GM19025 (cell line): ENCODE measurements at regions not wholly inside any gene's neighbourhood (a gene's known extent, or its start where the extent isn't known, plus 50 kb on each side); places are given as distances from the start of the nearest gene placed in this dataset.

Experiments
- ATAC-seq: cut with Tn5 transposase; IDR thresholded peaks from one replicate; pipeline ENCODE4 v1.9.1; 2021; ENCODE audit warnings: mild to moderate bottlenecking, low read depth, moderate library complexity; ENCODE audit not compliant: unreplicated experiment

GRCh38 chr3:44070841-44071546 lies 170.7 kb upstream of the TOPAZ1 start:
- no peak for ATAC-seq

GRCh38 chr3:44072601-44073540 lies 168.8 kb upstream of the TOPAZ1 start:
- ATAC-seq, result no peak

DNA sequence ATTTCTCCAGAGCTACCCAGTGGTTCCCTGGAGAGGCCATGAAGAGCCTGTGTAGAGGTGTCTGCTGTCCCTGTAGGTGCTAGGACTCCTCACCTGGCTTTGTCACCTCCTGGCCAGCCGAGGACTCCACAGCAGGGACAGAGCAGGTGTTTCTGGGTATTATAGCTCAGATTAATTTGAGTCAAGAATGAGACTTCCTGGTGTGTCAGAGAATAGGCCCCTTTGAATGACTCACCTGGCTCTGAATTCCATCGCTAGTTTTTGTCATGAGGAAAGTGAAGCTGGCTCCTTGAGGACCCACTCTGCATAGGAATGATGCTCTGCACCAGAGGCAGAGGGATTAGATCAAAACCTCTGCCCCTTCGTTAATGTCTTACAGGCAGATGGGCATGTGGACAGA lies 167.5 kb upstream of the TOPAZ1 start:
- no peak for ATAC-seq

- ATAC-seq, result no peak
These were observed 165.4 kb upstream of the TOPAZ1 start for GRCh38 chr3:44076221-44076829.

- no peak for ATAC-seq
These were observed 164.4 kb upstream of the TOPAZ1 start for GRCh38 chr3:44077267-44077666.

GRCh38 chr3:44078863-44079262 lies 162.8 kb upstream of the TOPAZ1 start:
- ATAC-seq, result no peak

DNA sequence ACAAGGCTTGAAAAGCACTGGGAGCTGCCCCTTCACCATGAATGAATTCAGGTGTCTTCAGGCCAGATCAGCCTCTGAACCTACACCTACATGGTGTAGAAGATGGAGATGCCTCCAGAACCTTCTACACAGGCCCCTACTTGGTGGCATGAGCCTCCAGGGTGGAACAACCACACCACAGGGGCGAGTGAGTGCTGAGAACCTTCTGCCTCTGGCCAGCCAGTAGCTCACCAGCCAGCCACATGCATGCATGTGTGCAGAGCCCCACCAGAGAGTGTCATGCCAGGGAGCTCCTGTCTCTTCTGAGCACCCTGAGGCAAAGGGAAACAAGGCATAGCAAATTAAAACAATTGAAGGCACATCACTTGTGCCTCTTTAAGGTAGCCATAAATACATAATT lies 161.8 kb upstream of the TOPAZ1 start:
- ATAC-seq, result no peak

DNA sequence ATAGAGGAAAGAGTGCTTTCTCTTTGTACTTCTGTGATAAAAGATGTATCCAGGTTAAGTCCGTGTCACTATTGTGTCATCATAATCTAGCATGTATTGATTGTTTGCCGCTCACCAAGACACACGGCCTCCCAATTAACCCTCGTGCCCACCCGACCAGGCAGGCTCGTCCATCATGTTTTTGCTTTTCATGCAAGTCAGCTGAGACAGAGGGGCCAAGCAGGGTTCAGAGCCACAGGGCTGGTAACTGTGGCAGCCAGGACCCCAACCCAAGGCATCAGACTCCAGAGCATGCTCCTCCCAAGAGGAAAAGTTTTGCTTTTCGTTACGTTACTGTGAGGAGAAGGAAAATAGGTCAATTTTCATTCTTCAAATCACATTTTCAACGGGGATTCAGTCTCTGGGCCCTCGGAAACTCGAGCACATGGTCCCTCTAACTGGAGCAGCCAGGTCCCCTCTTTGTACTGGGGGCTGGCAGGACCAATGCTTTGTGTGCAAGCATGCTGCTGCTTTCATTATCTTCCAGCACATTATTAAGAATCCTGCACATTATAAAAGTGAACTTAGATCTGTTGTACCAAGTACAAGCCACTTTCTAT lies 161.1 kb upstream of the TOPAZ1 start:
- no peak for ATAC-seq

GRCh38 chr3:44090036-44090435 lies 151.7 kb upstream of the TOPAZ1 start:
- no peak for ATAC-seq

DNA sequence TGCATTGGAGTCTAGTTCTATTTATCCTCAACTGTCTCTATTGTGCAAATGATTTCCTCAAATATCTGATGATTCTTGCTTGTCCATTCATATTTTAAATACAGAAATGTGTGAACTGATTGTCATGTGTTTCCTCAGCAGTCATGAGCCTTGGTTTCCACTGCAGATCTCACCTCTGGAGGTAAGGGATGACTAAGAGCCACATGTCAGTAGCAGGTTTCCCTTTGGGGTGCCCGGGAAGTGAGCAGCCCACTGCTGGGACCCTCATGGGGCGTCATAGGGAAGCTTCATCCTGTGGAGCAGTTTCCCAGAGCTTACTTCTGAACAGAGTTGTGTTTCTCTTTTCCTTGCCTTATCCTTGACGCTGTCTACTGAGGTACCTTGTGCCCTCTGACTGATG lies 149.2 kb upstream of the TOPAZ1 start:
- ATAC-seq, result no peak

DNA sequence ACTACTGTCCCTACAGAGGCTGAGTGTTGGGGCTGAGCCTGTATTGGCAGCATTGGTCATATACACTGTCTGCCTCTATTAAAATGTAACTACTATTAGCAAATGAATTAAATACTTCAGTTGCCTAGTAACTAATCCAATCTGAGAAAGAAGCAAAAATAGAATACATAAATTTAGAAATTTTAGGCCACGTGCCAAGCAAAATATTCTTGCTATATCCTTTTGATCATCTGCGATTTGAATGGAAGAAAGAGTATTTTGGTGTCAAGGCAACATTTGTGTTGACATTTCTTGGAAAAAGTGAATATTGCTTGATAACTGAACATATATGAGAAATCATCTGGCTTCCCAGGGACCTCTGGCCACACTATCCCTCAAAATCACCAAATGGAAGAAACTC lies 148.2 kb upstream of the TOPAZ1 start:
- no peak for ATAC-seq

DNA sequence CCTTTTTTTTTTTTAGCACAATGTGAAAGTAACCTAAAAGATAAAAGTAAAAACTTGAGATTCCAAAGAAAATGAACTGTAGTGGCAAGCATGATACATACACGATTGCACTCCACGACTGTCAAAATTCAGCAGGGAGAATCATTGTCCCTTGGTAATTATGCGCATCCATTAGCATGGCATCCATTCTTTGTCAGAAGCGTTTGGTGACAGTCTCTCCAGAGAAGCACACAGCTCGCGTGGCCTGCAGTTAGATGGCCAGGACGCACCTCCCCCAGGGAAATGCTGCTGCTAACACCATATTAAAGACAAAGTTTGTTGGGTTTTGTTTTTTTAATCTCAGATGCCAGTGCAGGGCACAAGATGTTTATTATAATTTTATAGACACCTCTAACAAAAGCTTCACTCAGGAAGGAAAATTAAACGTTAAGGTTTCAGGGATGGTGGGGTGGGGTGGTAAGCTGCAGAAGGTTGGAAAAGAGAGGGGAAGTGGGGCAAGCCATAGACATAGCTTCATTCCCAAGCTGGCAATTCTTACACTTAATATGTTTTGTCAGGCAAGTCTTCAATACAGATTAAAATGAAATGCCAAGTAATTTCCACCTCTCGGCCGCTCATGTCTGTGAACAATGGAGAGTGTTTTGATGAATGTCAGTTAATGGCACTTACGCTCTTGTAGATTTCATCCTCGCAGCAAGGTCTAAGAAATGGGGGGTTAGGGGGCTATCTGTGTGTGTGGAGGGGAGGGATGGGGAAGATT lies 142.8 kb upstream of the TOPAZ1 start:
- no peak for ATAC-seq

DNA sequence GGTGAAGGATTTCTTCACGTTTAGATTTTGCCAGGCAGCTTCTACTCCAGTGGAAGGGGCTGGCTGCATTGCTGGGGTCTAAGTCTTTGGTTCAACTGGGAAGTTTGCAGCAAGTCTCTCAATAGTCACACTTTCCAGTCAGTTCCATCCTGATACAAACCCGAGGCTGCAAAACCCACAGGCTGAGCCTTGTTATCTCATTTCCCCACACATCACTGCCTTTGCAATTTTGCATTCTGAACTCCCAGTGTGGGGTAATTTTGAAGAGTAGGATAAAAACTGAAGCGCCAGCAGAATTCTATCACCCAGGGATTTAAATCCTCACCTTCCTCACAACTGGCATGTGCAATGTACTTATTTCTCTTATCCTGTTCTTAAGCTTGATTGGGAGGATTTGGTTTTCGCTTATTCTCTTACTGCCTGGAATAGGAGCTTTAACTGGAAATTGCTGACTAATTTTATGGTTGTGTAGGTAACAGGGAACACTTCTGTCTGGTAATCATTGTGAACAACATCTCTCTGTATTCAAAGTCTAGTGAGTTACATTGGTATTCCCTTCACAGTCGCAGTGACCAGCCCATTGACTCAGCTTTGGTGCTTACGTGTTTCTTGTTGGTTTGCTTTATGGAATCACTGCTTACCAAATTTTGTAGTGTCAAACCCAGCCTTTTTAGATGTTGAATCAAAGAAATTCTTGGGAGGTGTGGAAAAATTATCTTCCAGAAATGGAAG lies 142.0 kb upstream of the TOPAZ1 start:
- ATAC-seq, result no peak

GRCh38 chr3:44100298-44100695 lies 141.4 kb upstream of the TOPAZ1 start:
- no peak for ATAC-seq

- no peak for ATAC-seq
These were observed 137.6 kb upstream of the TOPAZ1 start for GRCh38 chr3:44104043-44104442.

- ATAC-seq, result no peak
These were observed 136.9 kb upstream of the TOPAZ1 start for GRCh38 chr3:44104668-44105321.

GRCh38 chr3:44105571-44105970 lies 136.1 kb upstream of the TOPAZ1 start:
- ATAC-seq, result no peak

DNA sequence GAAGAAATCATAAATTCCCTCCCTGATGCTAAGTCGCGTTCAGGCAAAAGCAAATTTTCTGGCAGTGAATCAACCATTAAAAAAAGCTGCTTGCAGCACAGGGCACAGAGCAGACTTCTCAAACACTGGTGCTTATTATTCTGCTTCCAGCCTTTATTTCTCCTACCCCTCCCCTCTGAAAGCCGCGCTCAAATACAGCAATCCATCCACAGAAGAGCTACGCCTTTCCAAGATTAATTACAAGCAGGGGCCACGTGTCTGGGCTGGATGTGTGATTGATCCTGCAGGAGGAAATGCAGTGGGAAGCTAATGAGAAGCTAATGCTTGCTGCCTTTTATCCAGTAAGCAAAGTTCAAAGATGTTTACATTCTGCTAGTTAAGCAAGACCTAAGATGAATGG lies 134.9 kb upstream of the TOPAZ1 start:
- ATAC-seq, result no peak

DNA sequence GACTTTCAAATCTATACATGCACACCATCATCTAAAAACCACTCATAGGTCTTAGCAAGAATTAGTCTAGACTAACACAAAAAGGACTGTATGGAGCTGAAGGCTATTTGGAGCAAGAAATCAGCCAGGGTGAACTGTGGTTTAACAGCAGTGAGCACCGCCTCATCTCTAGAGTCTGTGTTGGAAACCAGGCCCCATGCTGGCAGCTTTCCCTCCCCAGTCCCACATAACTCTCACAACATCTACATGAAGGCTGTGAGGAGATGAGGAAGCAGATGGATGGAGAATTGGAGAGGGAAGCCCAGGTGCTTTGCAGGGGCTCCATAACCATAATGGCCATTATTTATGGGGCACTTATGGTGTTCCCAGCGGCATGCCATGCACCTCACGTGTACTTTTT lies 133.2 kb upstream of the TOPAZ1 start:
- ATAC-seq, result no peak
